ENCODE measurements at regions not wholly inside any gene's neighbourhood (a gene's known extent, or its start where the extent isn't known, plus 50 kb on each side); places are given as distances from the start of the nearest gene placed in this dataset.

GRCh38 chr5:98714710-98715288 lies 58.7 kb upstream of the RGMB start:
- ATAC-seq: no peak
- WGBS, 2 donors: 57 to 58% methylated on average over 3 of the region's 3 CpGs
- DNase-seq: no peak
- TF ChIP-seq CTCF (IDR thresholded peaks at IDR 0.05): no peak
- H3K4me3 ChIP-seq: no peak overlapping the region
- intact Hi-C loops (cut with DNase I): no loop called here
- H3K36me3 ChIP-seq: no peaks in the 10 kb centered on the region
- no peaks in the 10 kb centered on the region for H3K4me1 ChIP-seq
- H3K27ac ChIP-seq: no peak overlapping the region
- H3K9me3 ChIP-seq: peaks cover 0 to 13% (median 0%) of the 10 kb centered on the region in 11 donors
- H3K27me3 ChIP-seq: no peaks in the 10 kb centered on the region

GRCh38 chr5:98721231-98721928 lies 52.1 kb upstream of the RGMB start:
- DNase-seq (no peak), ATAC-seq (no peak)
- Histone ChIP-seq H3K4me3 (no peak overlapping the region), H3K9me3 (peaks cover 0 to 16% (median 0%) of the 10 kb centered on the region in 11 donors), H3K27me3 (no peaks in the 10 kb centered on the region), H3K27ac (no peak overlapping the region), H3K36me3 (no peaks in the 10 kb centered on the region), H3K4me1 (no peaks in the 10 kb centered on the region)
- intact Hi-C loops (cut with DNase I): no loop called here
- no peak for TF ChIP-seq CTCF (IDR thresholded peaks at IDR 0.05)
- 46 to 64% methylated on average over 1 of the region's 1 CpG for WGBS, 2 donors

GRCh38 chr5:98722188-98722587 lies 51.3 kb upstream of the RGMB start:
- TF ChIP-seq CTCF (IDR thresholded peaks at IDR 0.05): no peak
- Histone ChIP-seq H3K4me3 (no peak overlapping the region), H3K27ac (no peak overlapping the region), H3K9me3 (peaks cover 0 to 16% (median 0%) of the 10 kb centered on the region in 11 donors), H3K4me1 (no peaks in the 10 kb centered on the region), H3K27me3 (no peaks in the 10 kb centered on the region), H3K36me3 (no peaks in the 10 kb centered on the region)
- intact Hi-C loops (cut with DNase I): no loop called here
- ATAC-seq: no peak
- no peak for DNase-seq
- WGBS, 2 donors: 32 to 36% methylated on average over 2 of the region's 2 CpGs

- intact Hi-C loops (cut with DNase I): no loop called here
- Histone ChIP-seq H3K27me3 (no peaks in the 10 kb centered on the region), H3K4me3 (no peak overlapping the region), H3K4me1 (no peaks in the 10 kb centered on the region), H3K9me3 (peaks cover 0 to 16% (median 0%) of the 10 kb centered on the region in 11 donors), H3K36me3 (no peaks in the 10 kb centered on the region), H3K27ac (no peak overlapping the region)
- no peak for TF ChIP-seq CTCF (IDR thresholded peaks at IDR 0.05)
- ATAC-seq: no peak
- WGBS, 2 donors: 81 to 85% methylated on average over 2 of the region's 2 CpGs
- DNase-seq: no peak
Observed at GRCh38 chr5:98723061-98723460, 50.4 kb upstream of the RGMB start.
